Duodenal mucosa (tissue), 2 donors: ENCODE measurements at regions not wholly inside any gene's neighbourhood (a gene's known extent, or its start where the extent isn't known, plus 50 kb on each side); places are given as distances from the start of the nearest gene placed in this dataset.

Source experiments
- H3K27ac ChIP-seq: one replicate; pipeline ENCODE4 v1.7.0; 2013; ENCODE audit warnings: low read depth, low read length
- H3K27me3 ChIP-seq, 2 donors: one replicate each; pipeline ENCODE4 v1.7.0; 2013; ENCODE audit warnings: low read length in 2 of 2, control low read depth in 1 of 2; ENCODE audit not compliant: insufficient read depth in 2 of 2, control insufficient read depth in 1 of 2
- H3K36me3 ChIP-seq, 2 donors: one replicate each; pipeline ENCODE4 v1.7.0; 2013; ENCODE audit warnings: low read length in 2 of 2, control low read depth in 1 of 2; ENCODE audit not compliant: insufficient read depth in 2 of 2, control insufficient read depth in 1 of 2
- H3K4me1 ChIP-seq, 2 donors: one replicate each; pipeline ENCODE4 v1.7.0; 2013; ENCODE audit warnings: low read length in 2 of 2, control low read depth in 1 of 2; ENCODE audit not compliant: insufficient read depth in 2 of 2, control insufficient read depth in 1 of 2
- H3K4me3 ChIP-seq, 2 donors: one replicate each; pipeline ENCODE4 v1.7.0; 2013; ENCODE audit warnings: low read length in 2 of 2, low read depth in 1 of 2
- H3K9ac ChIP-seq, 2 donors: one replicate each; pipeline ENCODE4 v1.7.0; 2013; ENCODE audit warnings: low read length in 2 of 2, low read depth in 1 of 2
- H3K9me3 ChIP-seq, 2 donors: one replicate each; pipeline ENCODE4 v1.7.0; 2013; ENCODE audit warnings: low read length in 2 of 2, control low read depth in 1 of 2; ENCODE audit not compliant: control insufficient read depth in 1 of 2

GRCh38 chr11:128174465-128175291, 412.7 kb downstream of the ETS1 start:
- H3K4me1 ChIP-seq: no peaks in the 10 kb centered on the region
- no peaks in the 10 kb centered on the region for H3K9me3 ChIP-seq
- no peak overlapping the region for H3K9ac ChIP-seq
- H3K4me3 ChIP-seq: no peak overlapping the region
- no peaks in the 10 kb centered on the region for H3K27me3 ChIP-seq
- H3K36me3 ChIP-seq: no peaks in the 10 kb centered on the region
- no peak overlapping the region for H3K27ac ChIP-seq

- Histone ChIP-seq H3K27ac (no peak overlapping the region), H3K27me3 (no peaks in the 10 kb centered on the region), H3K4me1 (no peaks in the 10 kb centered on the region), H3K4me3 (no peak overlapping the region), H3K9me3 (no peaks in the 10 kb centered on the region), H3K9ac (no peak overlapping the region), H3K36me3 (no peaks in the 10 kb centered on the region)
Measured at GRCh38 chr11:128172046-128172878, 415.1 kb downstream of the ETS1 start.

GRCh38 chr11:128171506-128171905, 415.9 kb downstream of the ETS1 start:
- Histone ChIP-seq H3K9ac (no peak overlapping the region), H3K27ac (no peak overlapping the region), H3K4me3 (no peak overlapping the region), H3K27me3 (no peaks in the 10 kb centered on the region), H3K36me3 (no peaks in the 10 kb centered on the region), H3K9me3 (no peaks in the 10 kb centered on the region), H3K4me1 (no peaks in the 10 kb centered on the region)

GRCh38 chr11:128165572-128165971, 421.8 kb downstream of the ETS1 start:
- H3K27me3 ChIP-seq: no peaks in the 10 kb centered on the region
- H3K4me1 ChIP-seq: peaks cover 0 to 3% of the 10 kb centered on the region in 2 donors
- H3K36me3 ChIP-seq: no peaks in the 10 kb centered on the region
- H3K9me3 ChIP-seq: no peaks in the 10 kb centered on the region
- no peak overlapping the region for H3K27ac ChIP-seq
- no peak overlapping the region for H3K4me3 ChIP-seq
- no peak overlapping the region for H3K9ac ChIP-seq

GRCh38 chr11:128164080-128164741, 423.1 kb downstream of the ETS1 start:
- H3K9ac ChIP-seq: no peak overlapping the region
- H3K36me3 ChIP-seq: no peaks in the 10 kb centered on the region
- H3K27ac ChIP-seq: no peak overlapping the region
- peaks cover 0 to 3% of the 10 kb centered on the region in 2 donors for H3K4me1 ChIP-seq
- H3K27me3 ChIP-seq: no peaks in the 10 kb centered on the region
- no peaks in the 10 kb centered on the region for H3K9me3 ChIP-seq
- no peak overlapping the region for H3K4me3 ChIP-seq

GRCh38 chr11:128161994-128162393, 425.4 kb downstream of the ETS1 start:
- no peaks in the 10 kb centered on the region for H3K9me3 ChIP-seq
- H3K27ac ChIP-seq: no peak overlapping the region
- peaks cover 0 to 3% of the 10 kb centered on the region in 2 donors for H3K4me1 ChIP-seq
- H3K27me3 ChIP-seq: no peaks in the 10 kb centered on the region
- no peaks in the 10 kb centered on the region for H3K36me3 ChIP-seq
- no peak overlapping the region for H3K9ac ChIP-seq
- no peak overlapping the region for H3K4me3 ChIP-seq

- Histone ChIP-seq H3K4me3 (no peak overlapping the region), H3K4me1 (peaks cover 0 to 3% of the 10 kb centered on the region in 2 donors), H3K27me3 (no peaks in the 10 kb centered on the region), H3K36me3 (no peaks in the 10 kb centered on the region), H3K9me3 (no peaks in the 10 kb centered on the region), H3K9ac (no peak overlapping the region), H3K27ac (no peak overlapping the region)
Measured at GRCh38 chr11:128161436-128161835, 425.9 kb downstream of the ETS1 start.

GRCh38 chr11:128158860-128159259, 428.5 kb downstream of the ETS1 start:
- H3K36me3 ChIP-seq: no peaks in the 10 kb centered on the region
- no peaks in the 10 kb centered on the region for H3K4me1 ChIP-seq
- H3K27me3 ChIP-seq: no peaks in the 10 kb centered on the region
- H3K9ac ChIP-seq: no peak overlapping the region
- H3K27ac ChIP-seq: no peak overlapping the region
- H3K9me3 ChIP-seq: no peaks in the 10 kb centered on the region
- H3K4me3 ChIP-seq: no peak overlapping the region

GRCh38 chr11:128157423-128158298, 429.7 kb downstream of the ETS1 start:
- H3K36me3 ChIP-seq: no peaks in the 10 kb centered on the region
- H3K4me3 ChIP-seq: peak overlapping the region in 1 of 2 donors; percentile 44
- H3K27me3 ChIP-seq: no peaks in the 10 kb centered on the region
- H3K27ac ChIP-seq: no peak overlapping the region
- no peaks in the 10 kb centered on the region for H3K4me1 ChIP-seq
- H3K9ac ChIP-seq: no peak overlapping the region
- no peaks in the 10 kb centered on the region for H3K9me3 ChIP-seq
